Duodenal mucosa (tissue), 2 donors: ENCODE measurements at regions not wholly inside any gene's neighbourhood (a gene's known extent, or its start where the extent isn't known, plus 50 kb on each side); places are given as distances from the start of the nearest gene placed in this dataset.

Source experiments
- H3K27ac ChIP-seq: one replicate; pipeline ENCODE4 v1.7.0; 2013; ENCODE audit warnings: low read depth, low read length
- H3K27me3 ChIP-seq, 2 donors: one replicate each; pipeline ENCODE4 v1.7.0; 2013; ENCODE audit warnings: low read length in 2 of 2, control low read depth in 1 of 2; ENCODE audit not compliant: insufficient read depth in 2 of 2, control insufficient read depth in 1 of 2
- H3K36me3 ChIP-seq, 2 donors: one replicate each; pipeline ENCODE4 v1.7.0; 2013; ENCODE audit warnings: low read length in 2 of 2, control low read depth in 1 of 2; ENCODE audit not compliant: insufficient read depth in 2 of 2, control insufficient read depth in 1 of 2
- H3K4me1 ChIP-seq, 2 donors: one replicate each; pipeline ENCODE4 v1.7.0; 2013; ENCODE audit warnings: low read length in 2 of 2, control low read depth in 1 of 2; ENCODE audit not compliant: insufficient read depth in 2 of 2, control insufficient read depth in 1 of 2
- H3K4me3 ChIP-seq, 2 donors: one replicate each; pipeline ENCODE4 v1.7.0; 2013; ENCODE audit warnings: low read length in 2 of 2, low read depth in 1 of 2
- H3K9ac ChIP-seq, 2 donors: one replicate each; pipeline ENCODE4 v1.7.0; 2013; ENCODE audit warnings: low read length in 2 of 2, low read depth in 1 of 2
- H3K9me3 ChIP-seq, 2 donors: one replicate each; pipeline ENCODE4 v1.7.0; 2013; ENCODE audit warnings: low read length in 2 of 2, control low read depth in 1 of 2; ENCODE audit not compliant: control insufficient read depth in 1 of 2

DNA sequence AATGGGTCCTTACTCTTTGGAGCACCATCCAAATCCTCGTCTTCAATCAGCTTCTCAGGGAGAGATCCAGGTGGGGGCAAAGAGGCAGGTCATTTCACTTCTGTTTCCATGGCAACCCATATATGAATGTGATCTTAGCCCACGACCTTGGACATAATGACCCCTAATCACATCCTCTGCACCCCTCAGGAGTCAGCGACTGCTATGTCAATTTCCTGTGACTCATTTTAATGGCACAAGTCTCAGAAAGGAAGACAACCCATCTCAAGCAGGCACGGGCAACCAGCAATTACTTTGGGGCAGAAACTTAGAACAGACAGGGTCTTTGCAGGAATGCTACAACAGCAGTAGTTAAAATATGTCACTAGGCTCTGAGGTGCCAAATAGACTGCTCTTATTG, 591.2 kb downstream of the TLR4 start:
- Histone ChIP-seq H3K27me3 (no peaks in the 10 kb centered on the region), H3K4me1 (no peaks in the 10 kb centered on the region), H3K9ac (no peak overlapping the region), H3K36me3 (no peaks in the 10 kb centered on the region), H3K4me3 (no peak overlapping the region), H3K27ac (no peak overlapping the region), H3K9me3 (no peaks in the 10 kb centered on the region)

DNA sequence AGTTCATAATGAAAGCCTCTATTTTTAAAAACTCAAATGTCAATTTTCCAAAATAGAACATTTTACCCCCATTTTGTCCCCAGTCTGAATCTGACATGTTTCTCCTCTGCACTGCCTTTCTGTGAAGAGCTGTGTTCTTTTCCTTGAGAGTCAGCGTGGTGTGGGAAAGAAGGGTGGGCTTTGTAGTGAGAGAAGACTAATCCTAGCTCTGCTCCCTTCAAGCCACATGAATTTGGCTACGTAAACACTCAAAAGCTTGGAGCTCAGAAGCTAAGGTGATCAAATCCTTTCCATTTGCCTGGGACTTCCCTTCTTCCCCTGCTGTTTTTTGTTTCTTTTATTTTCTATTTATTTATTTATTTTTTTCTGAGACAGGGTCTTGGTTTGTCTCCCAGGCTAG, 598.5 kb downstream of the TLR4 start:
- no peaks in the 10 kb centered on the region for H3K4me1 ChIP-seq
- H3K9me3 ChIP-seq: no peaks in the 10 kb centered on the region
- H3K27me3 ChIP-seq: no peaks in the 10 kb centered on the region
- no peak overlapping the region for H3K27ac ChIP-seq
- H3K9ac ChIP-seq: no peak overlapping the region
- H3K36me3 ChIP-seq: no peaks in the 10 kb centered on the region
- H3K4me3 ChIP-seq: no peak overlapping the region

DNA sequence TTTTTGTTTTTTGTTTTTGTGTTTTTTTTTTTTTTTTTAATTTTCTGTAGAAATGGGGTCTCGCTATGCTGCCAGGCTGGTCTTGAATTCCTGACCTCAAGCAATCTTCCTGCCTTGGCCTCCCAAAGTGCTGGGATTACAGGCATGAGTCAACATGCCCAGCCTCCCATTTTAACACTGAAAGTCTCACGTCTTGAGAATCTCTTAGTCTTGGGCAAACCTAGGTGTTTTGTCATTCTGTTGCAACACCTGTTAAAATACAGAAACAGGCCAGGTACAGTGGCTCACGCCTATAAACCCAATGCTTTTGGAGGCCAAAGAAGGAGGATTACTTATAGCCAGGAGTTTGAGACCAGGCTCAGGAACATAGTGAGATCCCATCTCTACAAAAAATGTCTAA, 599.0 kb downstream of the TLR4 start:
- H3K4me1 ChIP-seq: no peaks in the 10 kb centered on the region
- no peak overlapping the region for H3K9ac ChIP-seq
- H3K9me3 ChIP-seq: no peaks in the 10 kb centered on the region
- H3K27me3 ChIP-seq: no peaks in the 10 kb centered on the region
- H3K36me3 ChIP-seq: no peaks in the 10 kb centered on the region
- H3K4me3 ChIP-seq: no peak overlapping the region
- no peak overlapping the region for H3K27ac ChIP-seq

DNA sequence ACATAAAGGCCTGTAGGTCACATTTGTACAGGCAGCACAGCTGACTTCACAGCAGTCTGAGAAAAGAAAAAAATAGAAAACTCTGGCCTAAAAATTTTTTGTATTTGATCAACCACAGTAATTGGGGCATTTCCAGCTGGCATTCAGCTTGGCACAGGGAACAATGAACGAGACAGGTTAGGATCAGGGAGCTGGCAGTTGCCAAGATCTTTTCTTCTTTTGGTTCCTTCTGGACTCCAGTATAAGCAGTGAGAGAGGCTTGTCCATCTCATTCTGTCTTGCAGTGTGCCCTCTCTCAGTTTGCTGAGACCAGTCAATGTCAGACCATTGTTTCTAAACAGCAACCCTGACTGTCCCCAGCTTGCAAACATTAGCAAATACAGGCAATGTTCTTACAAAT, 601.1 kb downstream of the TLR4 start:
- Histone ChIP-seq H3K4me1 (no peaks in the 10 kb centered on the region), H3K36me3 (no peaks in the 10 kb centered on the region), H3K9ac (no peak overlapping the region), H3K9me3 (no peaks in the 10 kb centered on the region), H3K27me3 (no peaks in the 10 kb centered on the region), H3K27ac (no peak overlapping the region), H3K4me3 (no peak overlapping the region)

DNA sequence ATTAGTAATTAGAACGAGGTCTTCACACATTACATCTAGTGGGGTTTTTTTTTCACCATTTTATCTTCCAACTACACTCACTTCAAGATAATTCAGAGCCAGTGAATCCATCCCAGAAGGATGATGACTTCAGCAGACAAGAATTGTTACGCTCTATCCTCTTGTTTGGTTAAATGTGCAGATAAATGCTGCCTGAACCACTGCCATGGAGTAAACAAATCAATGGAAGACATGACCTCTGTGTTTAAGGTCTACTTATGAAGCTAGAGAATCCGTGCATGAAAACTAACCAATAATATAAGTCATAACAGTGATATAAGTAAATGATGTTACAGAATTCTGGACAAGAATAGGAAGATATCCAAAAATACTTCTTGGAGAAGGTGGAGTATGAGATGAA, 602.6 kb downstream of the TLR4 start:
- Histone ChIP-seq H3K4me1 (no peaks in the 10 kb centered on the region), H3K9me3 (no peaks in the 10 kb centered on the region), H3K36me3 (no peaks in the 10 kb centered on the region), H3K27me3 (no peaks in the 10 kb centered on the region), H3K9ac (no peak overlapping the region), H3K4me3 (no peak overlapping the region), H3K27ac (no peak overlapping the region)

DNA sequence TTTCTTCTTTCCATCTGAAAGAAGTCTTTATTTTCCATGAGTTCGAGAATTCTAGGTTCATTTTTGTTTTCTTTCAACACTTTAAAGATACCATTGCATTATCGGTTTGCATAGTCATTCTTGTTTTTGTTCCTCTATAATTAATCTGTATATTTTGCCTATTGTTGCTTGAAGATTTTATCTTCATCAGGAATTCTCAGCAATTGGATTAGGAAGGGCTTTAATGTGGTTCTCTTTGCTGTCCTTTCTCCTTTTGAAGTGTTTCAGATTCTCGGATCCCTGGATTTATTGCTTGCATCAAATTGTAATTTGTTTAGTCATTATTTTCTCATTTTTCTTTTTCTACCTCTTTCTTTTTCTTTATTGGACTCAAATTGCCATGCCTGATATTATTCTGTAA, 609.8 kb downstream of the TLR4 start:
- no peaks in the 10 kb centered on the region for H3K9me3 ChIP-seq
- no peak overlapping the region for H3K4me3 ChIP-seq
- no peak overlapping the region for H3K9ac ChIP-seq
- no peaks in the 10 kb centered on the region for H3K4me1 ChIP-seq
- no peaks in the 10 kb centered on the region for H3K36me3 ChIP-seq
- no peak overlapping the region for H3K27ac ChIP-seq
- no peaks in the 10 kb centered on the region for H3K27me3 ChIP-seq

DNA sequence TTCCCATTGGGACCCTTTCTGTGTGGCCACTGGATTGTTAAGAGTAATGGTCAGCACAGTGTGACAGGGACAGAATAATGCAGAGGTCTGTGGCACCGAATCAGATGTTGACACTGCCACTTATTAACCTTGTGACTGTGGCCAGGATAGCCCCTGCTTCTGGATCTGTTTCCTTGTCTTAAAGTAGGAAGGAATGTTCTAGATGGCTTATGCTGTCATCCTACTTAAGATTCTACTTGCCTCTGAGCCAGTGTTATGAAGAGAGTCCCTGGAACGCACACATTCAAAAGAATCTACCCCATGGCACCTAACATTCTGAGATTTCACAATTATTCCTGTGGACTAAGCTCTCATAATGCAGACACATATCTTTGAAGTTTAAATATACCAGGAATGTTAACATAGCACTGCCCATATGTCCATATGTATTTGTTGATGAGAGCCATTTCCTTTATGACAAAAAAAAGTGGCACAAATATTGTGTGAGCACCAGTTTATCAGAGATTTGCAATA, 612.7 kb downstream of the TLR4 start:
- no peaks in the 10 kb centered on the region for H3K4me1 ChIP-seq
- H3K4me3 ChIP-seq: no peak overlapping the region
- H3K9ac ChIP-seq: no peak overlapping the region
- no peaks in the 10 kb centered on the region for H3K9me3 ChIP-seq
- H3K27me3 ChIP-seq: no peaks in the 10 kb centered on the region
- H3K27ac ChIP-seq: no peak overlapping the region
- H3K36me3 ChIP-seq: no peaks in the 10 kb centered on the region

DNA sequence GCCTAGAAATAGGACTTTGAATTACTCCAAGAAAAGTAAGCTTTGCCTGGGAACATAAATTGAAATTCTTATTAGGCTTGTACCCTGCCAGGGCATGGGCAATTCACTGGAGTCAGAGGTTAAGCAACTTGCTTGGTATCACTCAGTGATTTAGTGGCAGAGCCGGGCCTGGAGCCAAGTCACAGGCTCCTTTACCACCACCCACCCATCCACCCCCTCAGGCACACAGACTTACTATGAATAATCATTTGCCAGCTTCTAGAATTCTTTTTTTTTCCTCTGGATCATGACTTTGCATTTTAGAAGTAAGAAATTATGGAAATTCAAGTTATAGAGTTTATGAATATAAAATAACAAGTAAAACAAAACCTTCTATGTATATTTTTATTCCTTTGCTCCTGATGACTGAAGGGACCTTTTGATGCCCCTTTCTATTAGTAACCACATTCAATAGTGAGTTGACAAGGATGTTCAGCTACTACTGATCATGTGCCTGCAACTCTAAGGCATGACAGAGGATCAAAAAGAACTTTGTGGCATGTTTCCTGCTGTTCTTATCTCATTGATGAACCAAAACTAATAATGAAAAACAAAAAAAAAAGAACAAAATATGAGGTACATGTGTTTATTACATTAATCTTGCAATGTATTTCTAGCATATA, 614.7 kb downstream of the TLR4 start:
- Histone ChIP-seq H3K4me3 (no peak overlapping the region), H3K9me3 (no peaks in the 10 kb centered on the region), H3K27me3 (no peaks in the 10 kb centered on the region), H3K4me1 (no peaks in the 10 kb centered on the region), H3K36me3 (no peaks in the 10 kb centered on the region), H3K27ac (no peak overlapping the region), H3K9ac (no peak overlapping the region)

DNA sequence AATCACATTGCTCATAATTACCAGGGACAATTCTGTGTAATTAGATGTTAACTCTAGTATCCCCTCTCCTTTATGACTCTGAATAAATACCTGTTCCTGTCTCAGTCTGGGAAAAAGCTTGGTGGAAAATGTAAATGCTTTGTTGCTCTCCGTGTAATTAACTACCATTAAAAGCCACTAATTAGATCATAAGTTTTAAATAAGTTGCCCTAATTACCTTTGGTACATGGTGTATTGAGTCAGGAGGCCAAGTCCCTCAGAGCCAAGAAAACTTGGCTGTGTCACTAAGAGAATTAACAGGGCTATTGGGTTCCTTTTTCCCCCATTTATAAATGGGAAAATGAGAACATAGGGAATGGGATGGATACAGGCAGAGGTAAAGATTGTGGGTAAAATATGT, 617.6 kb downstream of the TLR4 start:
- no peak overlapping the region for H3K4me3 ChIP-seq
- H3K36me3 ChIP-seq: no peaks in the 10 kb centered on the region
- H3K9ac ChIP-seq: no peak overlapping the region
- H3K27me3 ChIP-seq: no peaks in the 10 kb centered on the region
- H3K4me1 ChIP-seq: no peaks in the 10 kb centered on the region
- H3K9me3 ChIP-seq: no peaks in the 10 kb centered on the region
- H3K27ac ChIP-seq: no peak overlapping the region

DNA sequence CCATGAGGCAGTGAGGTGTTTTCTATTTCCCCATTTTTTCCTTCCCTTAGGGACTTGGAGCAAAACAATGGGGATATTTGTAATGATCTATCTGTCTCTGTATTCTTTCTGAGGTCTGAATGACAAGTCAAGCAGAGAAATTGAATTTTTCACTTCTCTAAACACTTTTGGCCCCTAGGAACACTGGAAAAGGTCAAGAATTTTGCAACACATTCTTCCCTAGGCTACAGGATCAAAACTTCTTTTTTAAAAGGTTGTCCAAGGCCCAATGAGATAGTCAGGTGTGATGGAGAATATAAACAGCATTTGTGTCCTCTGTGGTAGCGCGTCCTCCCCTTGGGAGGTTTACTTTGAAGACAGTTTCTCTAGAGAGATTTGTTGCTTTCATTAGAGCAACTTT, 620.5 kb downstream of the TLR4 start:
- H3K4me3 ChIP-seq: no peak overlapping the region
- H3K36me3 ChIP-seq: no peaks in the 10 kb centered on the region
- H3K4me1 ChIP-seq: no peaks in the 10 kb centered on the region
- H3K9ac ChIP-seq: no peak overlapping the region
- H3K27me3 ChIP-seq: no peaks in the 10 kb centered on the region
- no peaks in the 10 kb centered on the region for H3K9me3 ChIP-seq
- no peak overlapping the region for H3K27ac ChIP-seq

DNA sequence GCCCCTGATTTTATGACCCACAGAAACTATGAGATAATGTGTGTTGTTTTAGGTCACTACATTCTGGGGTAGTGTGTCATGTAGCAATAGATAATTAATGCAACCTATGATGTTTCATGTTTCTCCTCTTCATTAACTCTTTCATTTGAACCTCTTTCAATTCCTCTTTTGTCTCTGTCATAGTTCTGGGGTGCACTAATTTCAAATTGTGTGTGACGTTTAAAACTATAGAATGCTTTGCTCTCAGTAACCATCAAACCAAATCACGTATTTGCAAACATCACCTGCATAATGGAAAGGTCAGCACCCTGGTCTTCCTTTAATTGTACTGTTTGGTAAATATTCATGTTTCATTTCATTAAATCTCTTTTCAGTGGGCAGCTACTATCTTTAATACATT, 621.6 kb downstream of the TLR4 start:
- Histone ChIP-seq H3K9ac (no peak overlapping the region), H3K36me3 (no peaks in the 10 kb centered on the region)

More for the DNA sequence above, 621.6 kb downstream of the TLR4 start:
- no peak overlapping the region for H3K4me3 ChIP-seq
- no peaks in the 10 kb centered on the region for H3K9me3 ChIP-seq
- no peak overlapping the region for H3K27ac ChIP-seq
- H3K4me1 ChIP-seq: no peaks in the 10 kb centered on the region
- H3K27me3 ChIP-seq: no peaks in the 10 kb centered on the region
